Effector memory CD4-positive, alpha-beta T cell (primary cell): ENCODE measurements at regions not wholly inside any gene's neighbourhood (a gene's known extent, or its start where the extent isn't known, plus 50 kb on each side); places are given as distances from the start of the nearest gene placed in this dataset.

Experiments
- DNase-seq, 3 donors: peaks; one replicate each; pipeline ENCODE4 v3.0.0-alpha.2; 2020
- H3K27ac ChIP-seq: 2 replicates; pipeline ENCODE4 v1.7.0; 2013; ENCODE audit warnings: mild to moderate bottlenecking, low read length, moderate library complexity; ENCODE audit not compliant: insufficient read depth, poor library complexity, severe bottlenecking
- H3K27me3 ChIP-seq: replicated peaks from 2 replicates; pipeline ENCODE4 v1.7.0; 2013; ENCODE audit warnings: mild to moderate bottlenecking, low read length; ENCODE audit not compliant: insufficient read depth, control insufficient read depth, poor library complexity, severe bottlenecking
- H3K36me3 ChIP-seq: 2 replicates; pipeline ENCODE4 v1.7.0; 2013; ENCODE audit warnings: mild to moderate bottlenecking, low read length, moderate library complexity; ENCODE audit not compliant: control insufficient read depth, insufficient read depth
- H3K4me1 ChIP-seq: 2 replicates; pipeline ENCODE4 v1.7.0; 2013; ENCODE audit warnings: low read length, mild to moderate bottlenecking; ENCODE audit not compliant: control insufficient read depth, insufficient read depth, poor library complexity, severe bottlenecking
- H3K4me3 ChIP-seq: 2 replicates; pipeline ENCODE4 v1.7.0; 2013; ENCODE audit warnings: low read length, low read depth, mild to moderate bottlenecking; ENCODE audit not compliant: insufficient read depth, poor library complexity, severe bottlenecking
- H3K9me3 ChIP-seq: 2 replicates; pipeline ENCODE4 v1.7.0; 2013; ENCODE audit warnings: mild to moderate bottlenecking, low read length, moderate library complexity; ENCODE audit not compliant: control insufficient read depth

DNA sequence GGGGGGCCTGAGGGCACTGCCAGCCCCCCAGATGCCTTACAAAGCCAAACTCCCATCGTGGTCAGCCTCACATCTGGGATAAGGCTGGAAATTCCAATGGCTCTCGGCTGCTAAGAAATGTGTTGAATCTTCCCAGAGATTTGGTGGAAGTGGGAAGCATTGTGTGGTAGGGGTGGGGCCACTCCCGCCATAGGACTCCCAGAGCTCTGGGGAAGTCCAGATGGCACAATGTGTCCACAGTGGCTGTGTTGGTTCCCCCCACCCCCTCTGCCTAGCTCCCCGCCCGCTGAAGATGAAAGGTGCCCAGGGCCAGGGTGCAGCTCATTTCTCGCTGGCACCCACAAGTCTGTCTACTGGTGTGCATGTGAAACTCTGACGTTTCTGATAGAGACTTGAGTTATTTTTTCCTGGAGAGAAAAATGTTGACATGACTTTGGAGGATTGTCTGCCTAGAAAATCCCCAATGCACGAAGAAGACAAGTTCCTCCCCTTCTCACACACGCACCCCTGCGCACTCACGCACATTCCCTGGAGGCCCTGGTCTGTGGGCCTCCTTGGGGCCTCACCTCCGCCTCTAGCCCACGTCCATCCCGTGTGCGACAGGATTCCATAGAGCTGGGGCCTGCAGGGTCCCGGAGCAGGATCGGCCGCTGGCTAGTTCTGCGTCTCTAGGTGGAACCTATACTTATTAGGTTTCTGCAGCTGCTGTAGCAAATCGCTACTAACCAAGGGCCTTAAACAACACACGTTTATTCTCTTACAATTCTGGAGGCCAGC lies 199.1 kb downstream of the ZFP36L2 start:
- H3K36me3 ChIP-seq: no peaks in the 10 kb centered on the region
- no peak for DNase-seq

DNA sequence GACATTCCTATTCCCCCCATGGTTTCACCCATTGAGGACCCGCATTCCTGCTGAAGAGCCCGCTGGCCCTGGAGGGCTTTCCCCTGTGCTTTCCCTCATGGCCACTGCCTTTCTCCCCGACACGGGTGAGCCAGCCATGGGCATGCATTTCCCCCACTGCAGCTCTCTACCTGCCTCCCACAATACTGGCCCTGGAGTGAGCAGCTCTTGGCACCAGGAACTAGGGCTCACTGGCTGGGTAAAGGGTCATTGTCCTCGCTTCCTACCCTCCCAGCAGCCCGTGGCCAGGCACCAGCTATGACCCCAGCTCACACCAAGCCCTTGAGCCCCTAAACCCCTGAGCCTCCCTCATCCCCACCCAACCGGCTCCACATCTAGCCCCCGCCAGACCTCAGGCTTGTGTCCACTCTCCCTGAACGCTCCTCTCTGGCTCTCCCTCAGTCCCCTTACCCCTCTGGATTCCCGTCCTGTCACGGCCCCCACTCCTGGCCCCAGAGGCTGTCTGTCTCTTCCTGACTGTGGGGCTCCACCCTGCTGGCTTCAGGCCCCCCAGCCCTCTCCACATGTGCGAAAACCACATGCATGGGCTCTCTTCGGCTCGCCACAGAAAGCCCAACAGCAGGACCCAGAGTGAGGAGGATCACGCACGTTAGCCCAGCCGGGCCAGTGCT lies 199.8 kb downstream of the ZFP36L2 start:
- no peak overlapping the region for H3K4me3 ChIP-seq
- no peaks in the 10 kb centered on the region for H3K9me3 ChIP-seq
- no peaks in the 10 kb centered on the region for H3K36me3 ChIP-seq
- no peak for DNase-seq
- H3K27me3 ChIP-seq: no peaks in the 10 kb centered on the region
- no peaks in the 10 kb centered on the region for H3K4me1 ChIP-seq
- no peak overlapping the region for H3K27ac ChIP-seq

More for the DNA sequence above, 199.1 kb downstream of the ZFP36L2 start:
- peaks cover 2% of the 10 kb centered on the region for H3K4me1 ChIP-seq
- no peak overlapping the region for H3K4me3 ChIP-seq
- H3K9me3 ChIP-seq: no peaks in the 10 kb centered on the region
- H3K27ac ChIP-seq: no peak overlapping the region
- no peaks in the 10 kb centered on the region for H3K27me3 ChIP-seq

DNA sequence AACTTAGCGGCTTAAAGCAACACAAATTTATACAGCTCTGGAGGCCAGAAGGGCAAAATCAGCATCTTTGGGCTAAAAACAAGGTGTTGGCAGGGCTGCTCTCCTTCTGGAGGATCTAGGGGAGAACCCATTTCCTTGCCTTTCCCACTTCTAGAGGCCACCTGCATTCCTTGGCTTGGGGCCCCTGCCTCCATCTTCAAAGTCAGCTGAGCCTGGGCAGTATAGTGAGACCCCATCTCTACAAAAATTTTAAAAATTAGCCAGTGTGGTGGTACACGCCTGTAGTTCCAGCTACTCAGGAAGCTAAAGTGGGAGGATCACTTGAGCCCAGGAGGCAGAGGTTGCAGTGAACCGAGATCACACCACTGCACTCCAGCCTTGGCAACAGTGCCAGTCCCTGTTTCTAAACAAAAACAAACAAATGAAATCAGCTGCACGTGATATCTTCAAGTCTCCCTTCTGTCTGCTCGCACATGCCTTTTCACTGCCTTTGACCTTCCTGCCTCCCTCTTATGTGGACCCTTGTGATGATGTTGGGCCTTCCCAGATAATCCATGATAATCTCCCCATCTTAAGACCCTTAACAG lies 200.6 kb downstream of the ZFP36L2 start:
- DNase-seq: no peak
- Histone ChIP-seq H3K36me3 (no peaks in the 10 kb centered on the region), H3K4me1 (no peaks in the 10 kb centered on the region), H3K27ac (no peak overlapping the region), H3K4me3 (no peak overlapping the region), H3K27me3 (no peaks in the 10 kb centered on the region), H3K9me3 (no peaks in the 10 kb centered on the region)

DNA sequence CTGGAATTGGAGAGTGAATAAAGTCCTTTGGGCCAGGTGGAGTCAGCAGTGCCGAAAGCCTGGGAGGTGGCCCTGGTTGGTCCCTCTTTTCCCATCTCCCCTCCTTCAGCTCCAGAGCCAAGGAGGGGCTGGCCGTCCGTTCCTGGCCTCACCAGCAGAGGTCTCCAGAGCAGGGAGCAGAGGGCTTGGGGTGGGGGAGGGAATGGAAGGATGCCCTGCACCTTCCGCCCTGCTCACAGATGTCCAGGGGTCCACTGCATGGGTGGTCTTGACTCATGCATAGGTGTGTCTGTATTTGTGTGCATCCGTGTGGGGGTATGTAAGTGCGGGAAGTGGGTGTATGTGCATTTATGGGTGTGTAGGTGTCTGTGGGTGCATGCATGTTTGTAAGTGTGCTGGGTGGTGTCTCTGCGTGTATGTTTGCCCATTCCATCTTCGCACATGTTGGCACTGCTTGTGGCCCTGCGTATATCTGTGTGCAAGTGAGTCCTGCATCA lies 201.8 kb downstream of the ZFP36L2 start:
- DNase-seq: no peak
- H3K27ac ChIP-seq: no peak overlapping the region
- no peak overlapping the region for H3K4me3 ChIP-seq
- no peaks in the 10 kb centered on the region for H3K4me1 ChIP-seq
- H3K36me3 ChIP-seq: no peaks in the 10 kb centered on the region
- H3K27me3 ChIP-seq: no peaks in the 10 kb centered on the region
- H3K9me3 ChIP-seq: peaks cover 3% of the 10 kb centered on the region

DNA sequence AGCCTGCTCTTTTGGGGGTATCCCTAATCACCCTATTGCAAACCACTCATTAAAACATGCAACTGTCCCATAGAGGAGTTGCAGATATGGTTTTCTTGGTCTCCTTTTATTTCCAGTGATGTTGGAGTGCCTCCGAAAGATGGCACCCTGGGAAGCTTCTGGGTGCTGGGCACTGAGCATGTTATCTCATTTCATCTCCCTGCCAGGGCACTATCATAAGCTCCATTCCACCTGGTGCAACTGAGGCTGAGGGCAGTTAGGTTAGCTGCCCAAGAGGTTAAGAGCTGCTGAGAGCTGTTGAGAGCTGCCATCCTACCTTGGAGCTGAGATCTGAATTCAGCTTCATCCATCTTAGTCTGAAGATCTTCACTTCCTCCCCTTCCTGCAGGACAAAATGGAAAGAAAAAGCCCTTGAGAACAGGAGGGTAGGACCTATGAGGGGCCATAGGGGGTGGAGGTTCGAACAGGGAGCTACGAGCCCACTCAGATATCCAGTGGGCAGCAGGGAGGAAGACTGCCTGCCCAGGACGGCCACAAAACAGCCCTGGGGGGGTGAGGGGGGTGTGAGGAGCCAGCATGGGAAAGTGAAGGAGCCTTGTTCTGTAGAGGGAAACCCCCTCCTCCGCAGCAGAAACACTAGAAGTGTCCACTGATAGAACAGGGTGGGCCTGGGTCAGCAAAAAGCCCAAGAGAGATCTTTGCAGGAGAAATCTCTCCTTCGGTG lies 202.5 kb downstream of the ZFP36L2 start:
- Histone ChIP-seq H3K4me1 (no peaks in the 10 kb centered on the region), H3K4me3 (no peak overlapping the region), H3K36me3 (no peaks in the 10 kb centered on the region), H3K27ac (no peak overlapping the region), H3K9me3 (peaks cover 3% of the 10 kb centered on the region), H3K27me3 (no peaks in the 10 kb centered on the region)
- no peak for DNase-seq

DNA sequence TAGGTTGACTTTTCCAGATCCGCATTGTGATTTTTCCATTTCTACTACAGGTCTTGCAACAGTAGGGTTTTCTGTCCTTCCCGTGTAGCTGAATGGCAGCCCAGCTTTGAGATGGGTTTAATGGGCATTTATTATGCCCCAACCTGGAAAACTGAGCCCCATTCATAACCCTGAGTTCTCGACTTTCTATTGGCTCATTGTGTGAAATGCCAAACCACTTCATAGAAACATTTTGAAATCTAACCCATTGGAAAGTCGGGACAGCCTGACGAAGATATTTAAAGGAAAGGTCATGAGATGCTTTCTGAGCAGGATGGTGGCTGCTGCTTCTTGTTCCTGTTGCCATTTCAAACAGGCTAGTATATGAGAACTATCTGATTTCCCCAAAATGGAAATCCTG lies 203.5 kb downstream of the ZFP36L2 start:
- no peaks in the 10 kb centered on the region for H3K27me3 ChIP-seq
- H3K36me3 ChIP-seq: no peaks in the 10 kb centered on the region
- H3K9me3 ChIP-seq: peaks cover 3% of the 10 kb centered on the region
- H3K27ac ChIP-seq: no peak overlapping the region
- no peak overlapping the region for H3K4me3 ChIP-seq
- no peak for DNase-seq
- H3K4me1 ChIP-seq: no peaks in the 10 kb centered on the region

DNA sequence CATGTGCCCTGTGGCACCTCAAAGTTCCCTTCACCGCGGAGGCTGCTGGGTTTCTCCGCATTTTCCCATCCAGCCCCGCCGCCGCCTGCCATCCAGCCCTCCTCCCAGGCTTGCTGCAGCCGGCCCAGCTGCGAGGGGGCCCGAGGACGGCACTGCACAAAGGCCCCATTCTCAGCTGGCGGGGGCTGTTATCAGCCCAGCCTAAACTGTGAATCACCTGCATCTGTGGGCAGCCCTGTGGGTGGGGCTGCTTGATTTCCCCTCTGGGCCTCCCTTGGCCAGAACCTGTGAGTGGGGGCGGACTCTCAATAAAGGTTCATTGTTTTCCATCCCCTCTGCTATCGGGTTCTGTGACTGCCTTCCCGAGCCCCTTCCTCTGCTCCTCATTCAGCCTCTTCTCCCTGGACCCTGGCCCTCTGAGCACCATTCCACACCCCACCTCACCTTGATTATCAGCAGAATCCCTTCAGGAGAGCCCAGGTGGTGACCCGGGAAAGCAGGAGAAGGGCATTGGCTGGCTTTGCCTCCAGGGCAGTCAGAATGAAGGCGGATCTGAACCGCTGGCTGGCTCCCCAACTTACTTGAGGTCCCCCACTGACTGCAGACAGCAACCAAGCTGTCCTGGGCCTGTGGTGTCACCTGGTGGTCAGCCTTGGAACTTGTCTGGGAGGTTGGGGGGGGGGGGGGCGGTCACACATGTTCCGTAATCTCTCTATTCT lies 204.5 kb downstream of the ZFP36L2 start:
- Histone ChIP-seq H3K27me3 (no peaks in the 10 kb centered on the region), H3K4me1 (no peaks in the 10 kb centered on the region), H3K4me3 (no peak overlapping the region), H3K9me3 (peaks cover 3% of the 10 kb centered on the region), H3K27ac (no peak overlapping the region), H3K36me3 (no peaks in the 10 kb centered on the region)
- DNase-seq: no peak

DNA sequence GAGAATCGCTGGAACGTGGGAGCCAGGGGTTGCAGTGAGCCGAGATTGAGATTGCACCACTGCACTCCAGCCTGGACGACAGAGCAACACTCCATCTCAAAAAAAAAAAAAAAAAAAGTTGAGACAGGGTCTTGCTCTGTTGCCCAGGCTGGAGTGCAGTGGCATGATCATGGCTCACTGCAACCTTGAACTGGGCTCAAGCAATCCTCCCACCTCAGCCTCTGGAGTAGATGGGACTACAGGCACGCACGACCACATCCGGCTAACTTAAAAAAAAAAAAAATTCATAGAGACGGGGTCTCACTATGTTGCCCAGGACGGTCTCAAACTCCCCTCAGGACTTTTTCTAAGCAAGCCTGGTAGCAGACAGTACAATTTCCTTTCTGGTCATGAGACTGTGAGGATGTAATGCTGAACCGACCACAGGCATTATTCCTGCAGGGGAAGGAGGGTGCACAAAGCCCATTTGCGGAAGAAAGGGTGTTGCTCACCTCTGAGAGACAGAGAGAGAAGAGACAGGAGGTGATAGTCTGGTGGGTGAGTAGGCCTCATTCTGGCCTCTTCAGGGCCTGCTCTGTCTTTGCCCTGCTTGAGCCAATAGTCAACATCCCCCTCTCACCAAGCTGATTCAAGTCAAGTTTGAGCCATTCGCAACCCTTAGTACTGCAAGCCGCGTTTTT lies 205.3 kb downstream of the ZFP36L2 start:
- no peaks in the 10 kb centered on the region for H3K36me3 ChIP-seq
- no peak for DNase-seq
- H3K9me3 ChIP-seq: peaks cover 3% of the 10 kb centered on the region
- no peaks in the 10 kb centered on the region for H3K27me3 ChIP-seq
- H3K4me1 ChIP-seq: no peaks in the 10 kb centered on the region
- H3K27ac ChIP-seq: no peak overlapping the region
- H3K4me3 ChIP-seq: no peak overlapping the region

DNA sequence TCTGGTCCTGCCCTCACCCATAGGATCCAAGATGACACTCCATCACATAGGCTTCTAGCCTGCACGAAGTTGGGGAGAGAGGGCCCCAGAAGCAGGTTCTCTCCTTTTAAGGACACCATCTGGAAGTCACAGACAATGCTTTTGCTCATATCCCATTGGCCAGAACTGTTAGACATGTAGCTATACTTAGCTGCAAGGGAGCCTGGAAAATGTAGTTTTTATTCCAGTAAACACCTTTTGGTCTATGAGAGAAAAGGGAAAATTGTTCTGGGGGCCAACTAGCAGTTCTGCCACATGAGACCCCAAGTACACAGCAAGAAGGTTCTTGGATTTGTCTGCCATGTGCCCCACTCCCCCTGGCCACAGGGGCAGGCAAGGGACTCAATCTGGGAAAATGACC lies 206.1 kb downstream of the ZFP36L2 start:
- Histone ChIP-seq H3K4me1 (no peaks in the 10 kb centered on the region), H3K9me3 (peaks cover 3% of the 10 kb centered on the region), H3K27me3 (no peaks in the 10 kb centered on the region), H3K36me3 (no peaks in the 10 kb centered on the region), H3K27ac (no peak overlapping the region), H3K4me3 (no peak overlapping the region)
- DNase-seq: no peak
